ENCODE measurements at regions not wholly inside any gene's neighbourhood (a gene's known extent, or its start where the extent isn't known, plus 50 kb on each side); places are given as distances from the start of the nearest gene placed in this dataset.

GRCh38 chr3:64958199-64958843 is 270.5 kb upstream of the ADAMTS9 start:
- TF ChIP-seq CTCF (conservative IDR thresholded peaks at IDR 0.05 in 1 of 2, IDR thresholded peaks at IDR 0.05 in 1 of 2; ENCODE audit: extremely low read depth in 1 of 2, insufficient read depth in 1 of 2, low read depth in 1 of 2, low read length in 2 of 2) (no peak), EZH2 (IDR thresholded peaks at IDR 0.05; ENCODE audit: borderline replicate concordance, low read length) (no peak)
